GM19043 (cell line): ENCODE measurements at regions not wholly inside any gene's neighbourhood (a gene's known extent, or its start where the extent isn't known, plus 50 kb on each side); places are given as distances from the start of the nearest gene placed in this dataset.

ENCODE experiments used
- ATAC-seq: cut with Tn5 transposase; IDR thresholded peaks from one replicate; pipeline ENCODE4 v1.9.1; 2021; ENCODE audit warnings: low read depth; ENCODE audit not compliant: unreplicated experiment

- no peak for ATAC-seq
These were observed 136.8 kb downstream of the C5orf15 start for GRCh38 chr5:133831491-133832224.

- ATAC-seq = no peak
These were observed 137.5 kb downstream of the C5orf15 start for GRCh38 chr5:133830911-133831310.

- ATAC-seq = no peak
These were observed 138.1 kb downstream of the C5orf15 start for GRCh38 chr5:133830281-133830680.

GRCh38 chr5:133829786-133830185 lies 138.6 kb downstream of the C5orf15 start:
- ATAC-seq = no peak

GRCh38 chr5:133828722-133829121 lies 139.7 kb downstream of the C5orf15 start:
- no peak for ATAC-seq

GRCh38 chr5:133827830-133828229 lies 140.6 kb downstream of the C5orf15 start:
- no peak for ATAC-seq

GRCh38 chr5:133827011-133827410 lies 141.4 kb downstream of the C5orf15 start:
- ATAC-seq = no peak

GRCh38 chr5:133825631-133826289 lies 142.7 kb downstream of the C5orf15 start:
- ATAC-seq = no peak

GRCh38 chr5:133824661-133825254 lies 143.7 kb downstream of the C5orf15 start:
- peak; percentile 70 for ATAC-seq

GRCh38 chr5:133821889-133822288 lies 146.5 kb downstream of the C5orf15 start:
- ATAC-seq = no peak

GRCh38 chr5:133821311-133821741 lies 147.1 kb downstream of the C5orf15 start:
- no peak for ATAC-seq

- ATAC-seq = no peak
These were observed 147.9 kb downstream of the C5orf15 start for GRCh38 chr5:133820507-133820906.

- ATAC-seq = no peak
These were observed 148.4 kb downstream of the C5orf15 start for GRCh38 chr5:133819977-133820471.

GRCh38 chr5:133818869-133819600 lies 149.4 kb downstream of the C5orf15 start:
- ATAC-seq = no peak

- ATAC-seq = no peak
These were observed 150.4 kb downstream of the C5orf15 start for GRCh38 chr5:133818031-133818431.

GRCh38 chr5:133817456-133817855 lies 151.0 kb downstream of the C5orf15 start:
- no peak for ATAC-seq

- ATAC-seq = no peak
These were observed 151.6 kb downstream of the C5orf15 start for GRCh38 chr5:133816791-133817190.

- no peak for ATAC-seq
These were observed 154.3 kb downstream of the C5orf15 start for GRCh38 chr5:133814152-133814551.

- no peak for ATAC-seq
These were observed 157.3 kb downstream of the C5orf15 start for GRCh38 chr5:133811168-133811567.

- ATAC-seq = no peak
These were observed 158.6 kb downstream of the C5orf15 start for GRCh38 chr5:133809801-133810200.

- no peak for ATAC-seq
These were observed 161.1 kb downstream of the C5orf15 start for GRCh38 chr5:133807348-133807747.
